SW480 (cell line): ENCODE measurements at regions not wholly inside any gene's neighbourhood (a gene's known extent, or its start where the extent isn't known, plus 50 kb on each side); places are given as distances from the start of the nearest gene placed in this dataset.
"Not testable (repeated sequence)": the region's sequence is repeated elsewhere in the genome, so short reads cannot be mapped to it uniquely, and the experiment has no call there.

Experiments
- DNase-seq: peaks from one replicate; pipeline ENCODE4 v3.0.0-alpha.2; 2016; ENCODE audit warnings: low spot score

DNA sequence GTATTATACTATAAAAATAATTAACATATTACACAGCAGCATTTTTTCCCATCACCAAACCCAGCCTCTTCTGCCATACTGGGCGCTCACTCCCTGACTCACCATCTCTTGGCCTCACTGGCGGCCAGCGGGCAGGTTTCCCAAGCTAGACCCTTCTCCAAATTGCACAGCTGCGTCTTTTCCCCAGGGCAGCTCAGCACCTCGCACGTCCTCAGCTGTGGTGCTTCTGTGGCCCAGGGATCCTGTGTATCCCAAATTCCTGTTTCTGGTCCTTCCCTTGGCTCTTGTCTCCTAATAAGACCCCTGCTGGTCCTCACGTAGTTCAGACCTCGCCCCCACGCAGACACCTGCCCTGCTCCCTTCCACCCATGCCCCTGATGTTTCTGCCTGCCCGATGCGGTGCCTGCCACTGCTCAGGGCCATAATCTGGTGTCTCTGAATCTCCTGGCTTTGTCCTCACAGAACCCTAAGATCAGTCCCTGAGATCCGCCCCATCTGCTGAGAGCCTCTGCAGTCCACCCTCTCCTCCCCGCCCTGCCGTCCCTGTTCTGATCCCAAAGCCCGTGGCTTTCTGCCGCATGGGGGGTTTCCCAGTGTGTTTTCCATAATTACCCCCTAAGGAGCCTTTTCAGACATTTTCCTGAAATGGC, 290.1 kb downstream of the TCERG1L start:
- DNase-seq = no peak

GRCh38 chr10:131021969-131022368, 289.6 kb downstream of the TCERG1L start:
- no peak for DNase-seq

- DNase-seq = no peak
Observed at GRCh38 chr10:131022369-131022768, 289.2 kb downstream of the TCERG1L start.

DNA sequence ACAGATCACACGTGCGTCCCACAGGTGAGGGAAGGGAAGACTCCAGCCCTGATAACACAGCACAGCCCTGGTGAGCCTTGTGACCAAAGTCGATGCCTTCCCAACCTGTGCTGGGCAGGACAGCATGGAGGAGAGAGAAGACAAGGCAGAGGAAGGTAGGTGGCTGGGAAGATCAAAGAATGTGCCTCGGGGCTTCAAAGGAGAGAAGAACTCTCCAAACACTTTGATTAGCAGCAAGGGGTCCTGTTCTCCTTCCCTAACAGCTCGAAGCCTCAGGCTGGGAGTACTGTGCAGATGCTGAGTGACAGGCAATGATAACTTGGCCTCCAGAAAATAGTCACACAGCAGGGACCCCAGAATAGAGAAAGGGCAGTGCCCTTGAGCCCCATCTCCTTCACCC, 288.5 kb downstream of the TCERG1L start:
- no peak for DNase-seq

- no peak for DNase-seq
Observed at GRCh38 chr10:131024259-131025131, 287.0 kb downstream of the TCERG1L start.

DNA sequence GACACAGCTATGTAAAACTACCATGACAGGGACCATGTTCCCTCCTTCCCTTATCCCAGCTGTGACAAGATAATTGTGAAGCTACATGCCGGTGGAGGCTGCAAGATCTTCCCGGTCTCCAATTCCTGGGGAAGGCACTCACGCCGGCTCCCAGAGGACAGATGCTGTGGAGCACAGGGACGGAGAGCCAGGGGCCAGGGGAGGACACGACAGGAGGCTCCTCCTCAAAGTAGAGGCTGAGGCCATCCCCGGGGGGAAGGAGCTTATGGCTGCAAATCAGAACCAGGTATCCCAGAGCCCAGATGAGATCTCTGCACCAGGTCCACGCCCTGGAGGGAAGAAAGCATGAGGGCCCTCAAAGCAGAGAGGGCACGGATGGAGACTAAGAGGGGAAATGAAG, 286.2 kb downstream of the TCERG1L start:
- DNase-seq = no peak

DNA sequence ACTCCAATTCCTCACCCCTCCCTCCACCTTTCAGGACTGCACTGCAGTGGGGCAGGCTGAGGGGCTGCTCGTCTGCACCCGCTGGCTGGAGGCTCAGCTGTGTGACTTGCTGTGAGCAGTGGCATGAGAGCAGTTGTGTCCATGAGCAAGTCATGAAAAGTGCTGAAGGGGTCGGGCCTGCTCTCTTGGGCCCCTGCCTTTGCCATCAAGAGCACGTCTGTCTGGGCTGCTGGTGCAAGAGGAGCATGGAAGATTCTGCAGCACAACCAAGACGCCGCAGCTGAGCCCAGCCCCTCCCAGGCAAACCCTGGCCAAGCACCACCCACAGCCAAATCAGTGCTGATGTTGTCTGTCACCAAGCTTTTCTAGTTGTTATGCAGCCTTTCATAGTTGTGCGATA, 284.3 kb downstream of the TCERG1L start:
- no peak for DNase-seq

- DNase-seq = no peak
Observed at GRCh38 chr10:131031346-131031745, 280.2 kb downstream of the TCERG1L start.

- DNase-seq = no peak
Observed at GRCh38 chr10:131032329-131033165, 279.0 kb downstream of the TCERG1L start.

GRCh38 chr10:131033166-131034085, 278.1 kb downstream of the TCERG1L start:
- DNase-seq = no peak

DNA sequence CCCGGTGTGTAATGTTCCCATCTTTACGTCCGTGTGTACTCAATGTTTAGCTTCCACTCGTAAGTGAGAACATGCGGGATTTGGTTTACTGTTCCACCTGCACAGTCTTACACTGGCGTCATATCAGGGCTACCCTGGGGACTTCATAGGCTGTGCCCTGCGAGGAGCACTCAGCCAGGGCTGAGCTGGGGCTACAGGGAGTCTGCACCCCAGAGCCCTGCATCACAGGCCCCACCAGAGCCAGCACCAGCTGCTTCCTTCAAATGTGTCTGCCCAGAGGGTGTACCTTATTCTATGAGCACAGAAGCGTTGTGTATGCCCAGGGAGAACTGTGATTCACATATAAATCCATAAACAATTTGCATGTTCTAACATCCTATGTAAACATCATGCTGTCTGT, 277.1 kb downstream of the TCERG1L start:
- DNase-seq = no peak

DNA sequence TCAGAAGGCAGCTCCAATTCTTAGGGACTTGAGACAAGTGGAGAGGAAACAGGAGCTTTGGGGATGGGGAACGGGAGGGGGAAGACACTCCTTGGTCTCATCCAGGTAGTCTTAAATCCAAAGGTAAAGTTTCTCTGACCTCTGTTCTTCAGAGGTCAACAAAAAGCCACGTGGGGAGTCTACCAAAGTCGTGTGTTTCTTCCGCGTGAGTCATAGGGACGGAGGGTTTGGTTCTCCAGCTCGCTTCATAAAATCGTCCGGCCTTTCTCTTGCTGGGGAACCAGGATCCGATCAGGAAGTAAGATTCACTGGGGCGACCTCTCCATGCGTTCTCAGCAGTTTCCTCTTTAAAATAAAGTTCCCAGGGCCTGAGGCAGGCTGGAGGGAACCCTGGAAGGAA, 275.7 kb downstream of the TCERG1L start:
- no peak for DNase-seq

- no peak for DNase-seq
Observed at GRCh38 chr10:131038056-131038455, 273.5 kb downstream of the TCERG1L start.

DNA sequence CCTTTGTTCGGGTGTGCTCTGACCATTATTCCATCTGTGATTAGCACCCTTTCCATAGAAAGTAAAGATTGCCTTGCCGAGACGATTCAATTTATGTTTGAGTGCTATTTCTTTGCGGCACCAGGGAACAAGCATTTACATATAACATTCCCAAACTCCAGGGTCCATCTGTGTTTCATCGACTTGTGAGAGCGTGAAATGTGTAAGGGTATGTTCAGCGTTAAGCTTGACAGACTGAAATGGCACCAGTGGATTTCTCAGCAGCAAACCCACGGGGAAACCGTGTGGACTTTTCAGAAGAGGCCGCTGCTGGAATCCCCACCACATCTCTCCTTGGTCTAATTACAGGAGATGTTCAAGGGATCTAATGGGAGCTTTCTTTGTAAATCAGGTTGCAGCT, 270.5 kb downstream of the TCERG1L start:
- DNase-seq = no peak

GRCh38 chr10:131041441-131041840, 270.1 kb downstream of the TCERG1L start:
- no peak for DNase-seq

DNA sequence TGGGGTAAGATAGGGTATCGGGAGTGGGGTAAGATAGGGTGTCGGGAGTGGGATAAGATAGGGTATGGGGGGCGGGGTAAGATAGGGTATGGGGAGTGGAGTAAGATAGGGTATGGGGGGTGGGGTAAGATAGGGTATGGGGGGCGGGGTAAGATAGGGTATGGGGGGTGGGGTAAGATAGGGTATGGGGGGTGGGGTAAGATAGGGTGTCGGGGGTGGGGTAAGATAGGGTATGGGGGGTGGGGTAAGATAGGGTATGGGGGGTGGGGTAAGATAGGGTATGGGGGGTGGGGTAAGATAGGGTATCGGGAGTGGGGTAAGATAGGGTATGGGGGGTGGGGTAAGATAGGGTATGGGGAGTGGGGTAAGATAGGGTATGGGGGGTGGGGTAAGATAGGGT, 269.5 kb downstream of the TCERG1L start:
- DNase-seq = not testable (repeated sequence)
